ENCODE measurements at regions not wholly inside any gene's neighbourhood (a gene's known extent, or its start where the extent isn't known, plus 50 kb on each side); places are given as distances from the start of the nearest gene placed in this dataset.

DNA sequence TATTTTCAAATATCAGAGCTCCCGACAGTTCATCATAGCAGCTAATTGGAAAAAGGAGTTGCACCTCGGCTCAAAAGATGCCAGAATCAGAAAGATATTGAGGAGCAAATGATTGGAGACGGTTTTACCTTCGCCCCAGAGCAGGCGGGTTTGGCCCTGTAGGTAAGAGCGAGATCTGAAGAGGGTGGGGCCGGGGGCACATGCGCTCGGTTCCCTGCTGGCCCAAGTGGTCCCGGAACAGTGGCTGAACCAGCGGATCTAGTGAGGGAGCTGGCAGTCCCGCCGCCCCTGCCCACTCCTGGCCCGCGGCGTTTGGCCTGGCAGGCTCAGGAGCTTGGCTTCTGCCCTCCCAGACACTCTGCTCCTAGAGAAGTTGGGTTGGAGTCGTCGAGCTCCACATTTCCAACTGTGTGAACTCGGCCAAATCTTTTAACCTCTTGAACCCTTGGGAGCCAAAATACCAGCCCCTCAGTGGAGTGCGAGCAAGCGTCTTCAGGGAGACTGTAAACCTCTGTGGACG, 79.1 kb downstream of the RHCG start:
- TF ChIP-seq CTCF (IDR thresholded peaks at IDR 0.05; ENCODE audit: insufficient read depth, low read depth, low read length) (no peak), EZH2 (IDR thresholded peaks at IDR 0.05; ENCODE audit: insufficient read depth, low read length) (no peak)
